HT-29 (cell line): ENCODE measurements at regions not wholly inside any gene's neighbourhood (a gene's known extent, or its start where the extent isn't known, plus 50 kb on each side); places are given as distances from the start of the nearest gene placed in this dataset.

Experiments used
- DNase-seq: peaks from one replicate; pipeline ENCODE4 v3.0.0-alpha.2; 2015; ENCODE audit warnings: low spot score

DNA sequence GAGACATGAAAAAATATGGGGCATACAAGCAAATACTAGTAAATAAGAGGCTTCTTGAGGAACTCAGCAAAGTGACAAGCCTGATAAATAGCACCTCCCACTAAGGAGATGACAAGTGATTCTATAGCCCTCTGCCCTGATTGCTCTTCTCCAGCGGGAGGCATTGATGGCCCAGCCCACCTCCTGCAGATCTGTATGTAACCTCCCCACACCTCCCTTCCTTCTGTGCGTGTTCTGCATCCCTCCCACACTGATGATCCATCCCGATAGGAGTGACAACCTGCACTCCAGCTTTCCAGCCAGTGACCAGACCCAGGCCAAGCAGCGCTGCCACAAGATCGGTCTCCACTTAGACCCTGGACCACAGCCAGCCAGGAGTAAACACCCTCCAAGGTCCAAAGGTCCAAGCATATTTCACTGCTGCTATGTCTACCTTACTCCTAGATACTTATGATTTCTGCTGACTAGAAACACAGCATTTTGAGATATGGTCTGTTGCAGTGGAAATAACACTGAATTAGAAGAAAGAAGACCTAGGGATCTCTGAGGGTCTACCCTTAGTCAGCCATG is 176.1 kb downstream of the BRINP2 start:
- peak; percentile 40 for DNase-seq

DNA sequence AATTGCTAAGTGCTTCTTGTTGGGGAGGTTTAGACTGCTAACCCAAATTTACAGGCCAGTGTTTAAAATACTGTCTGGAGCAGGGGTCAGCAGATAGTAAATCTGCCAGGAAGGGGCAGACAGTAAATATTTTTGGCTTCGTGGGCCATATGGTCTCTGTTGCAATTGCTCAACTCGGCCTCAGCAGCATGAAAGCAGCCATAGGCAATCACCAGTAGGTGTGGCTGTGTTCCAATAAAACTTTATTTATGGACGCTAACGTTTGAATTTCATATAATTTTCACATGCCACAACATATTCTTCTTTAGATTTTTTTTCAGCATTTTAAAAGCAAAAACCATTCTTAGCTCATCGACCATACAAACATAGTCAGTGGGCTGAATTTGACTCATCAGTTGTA is 172.7 kb downstream of the BRINP2 start:
- DNase-seq = no peak

DNA sequence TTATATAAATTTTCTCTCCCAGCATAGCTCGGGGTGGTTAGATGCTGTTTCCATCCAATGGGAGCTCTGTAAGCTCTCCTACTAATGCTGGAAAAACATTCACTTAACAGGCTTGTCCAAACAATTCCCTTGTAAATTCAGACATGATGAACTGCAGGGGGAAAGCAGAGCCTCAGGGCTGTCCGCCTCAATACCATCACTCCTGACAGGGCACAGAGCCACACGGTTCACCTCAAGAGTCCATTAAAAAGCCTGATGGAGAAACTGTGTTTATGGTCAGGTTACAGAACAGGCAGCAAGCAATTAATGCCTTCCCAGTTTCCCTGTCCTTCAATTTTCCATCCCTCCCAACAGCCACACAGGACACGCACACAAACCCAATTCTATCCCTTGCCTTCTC is 171.0 kb downstream of the BRINP2 start:
- no peak for DNase-seq

DNA sequence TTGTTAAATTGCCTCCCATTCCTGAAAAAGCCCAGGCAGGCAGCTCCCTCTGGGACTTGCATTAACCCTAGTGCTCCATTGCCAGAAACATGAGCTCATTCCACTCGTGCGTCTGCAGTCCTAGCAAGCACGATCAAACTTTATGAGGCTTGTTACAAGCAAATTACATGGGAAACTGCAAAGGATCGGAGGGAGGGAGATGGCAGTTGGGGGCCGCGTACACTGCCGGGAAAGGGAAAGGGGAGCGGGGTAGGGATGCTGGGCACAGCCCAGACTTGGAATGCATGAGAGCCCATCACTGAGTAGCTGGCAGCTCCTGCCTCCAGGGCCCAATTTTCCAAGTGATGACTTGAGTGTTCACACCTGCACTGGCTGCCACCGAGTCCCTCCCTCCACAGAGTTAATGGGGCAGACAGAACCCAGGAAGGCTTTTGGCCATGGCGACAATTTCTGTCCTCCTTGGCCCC is 169.9 kb downstream of the BRINP2 start:
- no peak for DNase-seq

DNA sequence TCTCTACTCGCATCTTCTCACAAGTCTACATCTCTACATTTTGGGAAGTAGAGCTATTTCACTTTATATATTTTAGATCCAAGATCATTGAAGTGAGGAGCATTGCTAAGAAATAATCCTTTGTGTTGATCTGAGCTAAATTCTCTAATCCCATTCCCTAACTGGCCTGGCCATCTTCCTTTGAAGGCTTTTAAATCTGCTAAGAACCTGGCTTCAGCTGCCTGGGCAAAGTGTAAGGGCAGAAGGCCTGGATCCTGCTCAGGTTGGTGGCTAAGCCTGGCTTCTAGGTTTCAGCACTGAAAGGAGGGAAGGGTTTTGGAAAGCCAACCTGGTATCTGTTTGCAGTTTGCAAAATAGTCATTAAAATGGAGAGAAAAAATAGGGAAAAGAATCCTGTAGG is 167.6 kb downstream of the BRINP2 start:
- DNase-seq = no peak

DNA sequence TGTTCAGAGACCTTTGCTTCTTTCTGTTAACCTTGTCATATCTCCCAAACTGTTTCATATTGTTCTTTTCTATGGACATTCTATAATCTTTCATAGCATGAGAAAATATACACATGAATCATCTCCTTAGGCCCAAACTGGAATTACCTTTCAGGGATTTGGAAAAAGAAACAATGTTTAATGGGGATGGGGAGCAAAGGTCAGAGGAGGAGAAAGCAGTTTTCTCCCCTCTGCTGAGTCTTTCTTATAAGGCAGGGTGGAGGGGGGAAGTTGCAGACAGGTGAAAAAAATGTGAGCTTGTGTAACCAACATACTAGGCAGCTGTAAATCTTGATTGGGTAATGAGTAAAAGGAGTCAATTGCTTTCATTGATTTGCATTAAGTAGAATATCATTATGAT is 164.1 kb downstream of the BRINP2 start:
- no peak for DNase-seq

DNA sequence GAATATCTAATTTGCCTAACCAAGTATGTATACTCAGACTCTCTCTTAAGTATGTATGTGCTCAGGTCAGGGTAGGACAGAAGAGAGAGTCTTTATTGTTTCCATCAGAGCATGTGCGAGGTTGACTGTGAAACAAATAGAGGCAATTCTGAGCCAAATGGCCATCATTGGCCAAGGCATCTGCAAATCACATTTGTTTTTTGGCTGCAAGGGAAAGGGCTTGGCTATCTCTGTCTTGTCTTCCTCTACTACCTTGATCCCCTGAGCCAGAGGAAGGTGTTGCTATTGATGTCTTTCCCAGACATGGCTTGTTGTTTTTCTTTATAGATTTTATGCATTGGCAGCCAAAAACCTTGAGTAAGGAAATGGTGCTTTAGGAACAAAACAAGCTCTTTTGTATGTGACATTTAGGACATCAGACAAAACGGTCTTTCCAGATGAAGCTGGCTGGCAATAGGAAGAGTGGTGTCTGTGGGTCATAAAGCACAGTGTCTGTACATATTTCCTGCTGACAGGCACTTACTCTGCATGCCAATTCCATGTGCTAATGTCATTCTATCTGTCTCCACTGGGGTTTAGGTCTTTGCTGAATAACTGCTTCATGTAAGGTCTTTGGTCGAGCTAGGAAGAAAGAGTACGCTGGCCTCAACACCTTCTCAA is 163.3 kb downstream of the BRINP2 start:
- peak; percentile 43 for DNase-seq
